Ovary (tissue), 3 donors: ENCODE measurements at regions not wholly inside any gene's neighbourhood (a gene's known extent, or its start where the extent isn't known, plus 50 kb on each side); places are given as distances from the start of the nearest gene placed in this dataset.

Experiments used
- POLR2A ChIP-seq: fragments of 450-650 bp; IDR thresholded peaks from one replicate; pipeline ENCODE4 v1.6.1; 2017; ENCODE audit warnings: antibody characterized with exemption, mild to moderate bottlenecking, moderate library complexity
- TF ChIP-seq, protein P1 (sequence below), 3 donors: fragments of 450-650 bp in 2 of 3; fragments of 200-600 bp in 1 of 3; IDR thresholded peaks; one replicate each; pipeline versions ENCODE4 v1.5.1 to v1.8.0; 2016 to 2022; ENCODE audit warnings: antibody characterized with exemption in 3 of 3, mild to moderate bottlenecking in 1 of 3
- donor health status: DM: no; HTN: no; CAD: no.

DNA sequence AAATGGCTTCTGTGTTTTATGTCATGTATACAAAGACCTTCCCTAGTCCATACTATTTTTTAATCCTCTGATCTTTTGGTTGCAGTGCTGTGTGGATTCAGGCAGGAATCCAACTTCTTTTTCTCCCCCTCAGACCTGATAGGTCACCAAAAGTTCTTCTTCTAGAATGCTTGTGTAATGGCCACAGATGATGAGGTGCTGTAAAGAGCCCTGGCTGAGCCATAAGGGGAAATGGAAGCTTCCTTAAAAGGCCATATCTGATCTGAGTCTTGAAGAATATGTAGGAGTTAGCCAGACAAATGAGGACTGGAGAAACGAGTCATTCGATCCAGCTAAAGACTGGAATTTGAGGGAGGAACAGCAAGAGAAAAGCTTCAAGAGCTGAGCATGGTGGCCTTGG lies 353.9 kb downstream of the PCNX1 start:
- TF ChIP-seq, protein P1, sequence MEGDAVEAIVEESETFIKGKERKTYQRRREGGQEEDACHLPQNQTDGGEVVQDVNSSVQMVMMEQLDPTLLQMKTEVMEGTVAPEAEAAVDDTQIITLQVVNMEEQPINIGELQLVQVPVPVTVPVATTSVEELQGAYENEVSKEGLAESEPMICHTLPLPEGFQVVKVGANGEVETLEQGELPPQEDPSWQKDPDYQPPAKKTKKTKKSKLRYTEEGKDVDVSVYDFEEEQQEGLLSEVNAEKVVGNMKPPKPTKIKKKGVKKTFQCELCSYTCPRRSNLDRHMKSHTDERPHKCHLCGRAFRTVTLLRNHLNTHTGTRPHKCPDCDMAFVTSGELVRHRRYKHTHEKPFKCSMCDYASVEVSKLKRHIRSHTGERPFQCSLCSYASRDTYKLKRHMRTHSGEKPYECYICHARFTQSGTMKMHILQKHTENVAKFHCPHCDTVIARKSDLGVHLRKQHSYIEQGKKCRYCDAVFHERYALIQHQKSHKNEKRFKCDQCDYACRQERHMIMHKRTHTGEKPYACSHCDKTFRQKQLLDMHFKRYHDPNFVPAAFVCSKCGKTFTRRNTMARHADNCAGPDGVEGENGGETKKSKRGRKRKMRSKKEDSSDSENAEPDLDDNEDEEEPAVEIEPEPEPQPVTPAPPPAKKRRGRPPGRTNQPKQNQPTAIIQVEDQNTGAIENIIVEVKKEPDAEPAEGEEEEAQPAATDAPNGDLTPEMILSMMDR (IDR thresholded peaks at IDR 0.05): no peak
- no peak for TF ChIP-seq POLR2A
